GM21576 (cell line): ENCODE measurements at regions not wholly inside any gene's neighbourhood (a gene's known extent, or its start where the extent isn't known, plus 50 kb on each side); places are given as distances from the start of the nearest gene placed in this dataset.

Source experiments
- ATAC-seq: cut with Tn5 transposase; IDR thresholded peaks from one replicate; pipeline ENCODE4 v1.9.1; 2021; ENCODE audit warnings: mild to moderate bottlenecking, moderate library complexity; ENCODE audit not compliant: unreplicated experiment

- no peak for ATAC-seq
Observed at GRCh38 chr3:147755310-147755709, 346.1 kb downstream of the ZIC1 start.

- no peak for ATAC-seq
Observed at GRCh38 chr3:147756476-147756875, 347.3 kb downstream of the ZIC1 start.

GRCh38 chr3:147757866-147758265 is 348.7 kb downstream of the ZIC1 start:
- no peak for ATAC-seq

GRCh38 chr3:147758771-147759170 is 349.6 kb downstream of the ZIC1 start:
- ATAC-seq: no peak

- ATAC-seq: no peak
Observed at GRCh38 chr3:147760085-147760484, 350.9 kb downstream of the ZIC1 start.

GRCh38 chr3:147760941-147761340 is 351.8 kb downstream of the ZIC1 start:
- ATAC-seq: no peak

GRCh38 chr3:147773116-147773630 is 364.0 kb downstream of the ZIC1 start:
- no peak for ATAC-seq

GRCh38 chr3:147775411-147775810 is 366.2 kb downstream of the ZIC1 start:
- no peak for ATAC-seq

GRCh38 chr3:147775816-147776530 is 366.8 kb downstream of the ZIC1 start:
- ATAC-seq: no peak

- ATAC-seq: no peak
Observed at GRCh38 chr3:147793841-147794240, 384.7 kb downstream of the ZIC1 start.

GRCh38 chr3:147794596-147794995 is 385.4 kb downstream of the ZIC1 start:
- ATAC-seq: no peak

GRCh38 chr3:147795418-147795817 is 386.3 kb downstream of the ZIC1 start:
- ATAC-seq: no peak

GRCh38 chr3:147797095-147797494 is 387.9 kb downstream of the ZIC1 start:
- ATAC-seq: no peak

- no peak for ATAC-seq
Observed at GRCh38 chr3:147799601-147800000, 390.4 kb downstream of the ZIC1 start.

- ATAC-seq: no peak
Observed at GRCh38 chr3:147807776-147808175, 398.6 kb downstream of the ZIC1 start.

GRCh38 chr3:147809206-147809605 is 400.0 kb downstream of the ZIC1 start:
- no peak for ATAC-seq

GRCh38 chr3:147812186-147812911 is 403.2 kb downstream of the ZIC1 start:
- no peak for ATAC-seq

GRCh38 chr3:147813256-147813655 is 404.1 kb downstream of the ZIC1 start:
- ATAC-seq: no peak

GRCh38 chr3:147816752-147817151 is 407.6 kb downstream of the ZIC1 start:
- no peak for ATAC-seq

GRCh38 chr3:147832611-147833010 is 423.4 kb downstream of the ZIC1 start:
- no peak for ATAC-seq

- no peak for ATAC-seq
Observed at GRCh38 chr3:147836330-147836729, 427.2 kb downstream of the ZIC1 start.

- ATAC-seq: no peak
Observed at GRCh38 chr3:147838652-147839051, 429.5 kb downstream of the ZIC1 start.
